SW480 (cell line): ENCODE measurements at regions not wholly inside any gene's neighbourhood (a gene's known extent, or its start where the extent isn't known, plus 50 kb on each side); places are given as distances from the start of the nearest gene placed in this dataset.

Experiments
- DNase-seq: peaks from one replicate; pipeline ENCODE4 v3.0.0-alpha.2; 2016; ENCODE audit warnings: low spot score

DNA sequence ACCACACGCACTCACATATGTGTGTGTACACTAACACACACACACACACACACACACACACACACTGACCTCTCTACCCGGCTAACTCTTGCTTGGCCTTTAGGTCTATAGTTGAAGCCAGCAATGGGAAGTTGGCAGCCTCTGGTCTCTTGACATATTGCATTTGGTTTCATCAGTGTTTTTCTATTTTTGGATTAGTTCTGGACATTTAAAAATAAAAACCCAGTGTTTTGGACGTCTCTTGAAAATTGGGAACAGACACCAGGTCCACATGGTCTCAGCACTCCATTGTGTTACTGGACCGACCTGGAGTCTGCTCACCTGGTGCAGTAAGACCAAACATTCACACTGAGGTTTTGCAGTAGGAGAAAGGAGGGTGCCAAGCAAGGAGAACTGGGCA is 50.4 kb upstream of the AFF3 start:
- DNase-seq, result no peak

DNA sequence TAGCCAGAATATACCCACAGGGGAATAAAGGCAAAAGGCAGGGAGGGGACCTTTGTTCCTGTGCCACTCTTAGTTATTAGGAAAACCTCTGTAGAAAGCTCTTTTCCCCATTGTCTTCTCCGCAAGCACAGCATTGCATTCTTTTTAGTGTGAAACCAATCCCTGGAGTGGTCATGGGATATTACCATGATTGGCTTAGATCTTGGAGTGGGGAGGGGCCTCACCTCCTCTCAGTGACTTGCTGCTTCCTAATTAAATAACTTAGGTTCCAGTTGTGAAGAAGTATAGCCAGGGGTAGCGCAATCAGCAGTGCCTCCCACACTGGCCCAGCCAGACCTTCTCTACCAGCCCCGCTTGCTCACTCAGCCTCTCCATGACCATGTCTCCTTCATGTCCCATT is 49.9 kb upstream of the AFF3 start:
- DNase-seq, result no peak
